ENCODE measurements at regions not wholly inside any gene's neighbourhood (a gene's known extent, or its start where the extent isn't known, plus 50 kb on each side); places are given as distances from the start of the nearest gene placed in this dataset.
"Not testable (repeated sequence)": the region's sequence is repeated elsewhere in the genome, so short reads cannot be mapped to it uniquely, and the experiment has no call there.

DNA sequence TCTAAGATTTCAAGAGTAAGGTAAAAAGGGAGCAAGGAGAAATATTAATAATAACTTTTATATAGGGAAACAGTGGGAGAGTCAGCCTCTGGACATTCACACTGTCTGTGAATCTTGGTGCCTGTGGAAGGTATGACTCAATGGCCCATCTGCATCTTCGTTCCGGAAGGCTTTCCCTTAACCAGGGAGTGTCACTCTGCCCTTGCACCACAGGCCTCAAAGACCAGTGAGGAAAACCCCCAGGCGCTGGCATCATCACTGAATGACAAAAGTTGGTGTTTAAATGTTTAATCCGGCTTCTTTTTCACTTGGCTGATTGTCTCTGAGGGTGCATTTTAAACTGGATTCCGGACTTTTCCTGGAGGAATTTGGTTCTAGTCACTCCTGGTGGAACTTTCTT lies 522.4 kb upstream of the TLE4 start:
- no peak for DNase-seq

DNA sequence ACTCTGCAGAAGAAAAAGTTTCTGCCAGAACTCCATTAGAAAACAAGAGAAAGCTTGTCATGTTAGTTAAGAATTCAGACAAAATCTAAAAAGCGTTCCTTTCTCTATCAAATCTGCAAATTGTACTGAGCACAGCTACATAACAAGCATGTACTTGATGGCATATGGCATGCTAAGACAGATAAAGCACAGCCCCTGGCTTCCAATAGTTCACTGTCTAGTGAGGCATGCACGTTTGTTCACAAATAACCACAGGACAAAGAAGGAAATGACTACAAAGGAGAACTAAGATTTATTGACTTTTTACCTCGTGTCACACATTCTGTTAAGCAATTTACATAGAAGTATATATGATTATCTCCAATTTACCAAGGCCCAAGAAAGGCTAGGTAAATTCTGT lies 518.2 kb upstream of the TLE4 start:
- no peak for DNase-seq

GRCh38 chr9:79054500-79054899 lies 517.3 kb upstream of the TLE4 start:
- no peak for DNase-seq

DNA sequence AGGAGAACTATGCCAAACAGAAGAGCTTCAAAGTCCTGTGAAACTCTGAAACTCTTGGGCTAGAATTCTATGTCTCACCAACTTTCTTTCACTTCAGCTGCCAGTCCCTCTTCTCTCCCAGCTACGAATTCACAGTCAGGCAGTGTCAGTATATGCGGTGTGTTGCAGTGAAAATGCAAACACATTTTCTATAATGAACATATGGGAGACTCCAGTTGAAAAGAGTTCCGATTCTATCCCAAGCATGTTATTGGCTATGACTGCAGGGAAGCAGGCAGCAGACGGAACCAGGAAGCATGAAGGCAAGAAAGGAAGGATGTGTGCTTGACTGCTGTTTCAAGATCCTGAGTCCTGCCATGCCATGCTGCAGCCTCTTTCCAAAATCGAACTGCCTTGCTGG lies 515.7 kb upstream of the TLE4 start:
- no peak for DNase-seq

DNA sequence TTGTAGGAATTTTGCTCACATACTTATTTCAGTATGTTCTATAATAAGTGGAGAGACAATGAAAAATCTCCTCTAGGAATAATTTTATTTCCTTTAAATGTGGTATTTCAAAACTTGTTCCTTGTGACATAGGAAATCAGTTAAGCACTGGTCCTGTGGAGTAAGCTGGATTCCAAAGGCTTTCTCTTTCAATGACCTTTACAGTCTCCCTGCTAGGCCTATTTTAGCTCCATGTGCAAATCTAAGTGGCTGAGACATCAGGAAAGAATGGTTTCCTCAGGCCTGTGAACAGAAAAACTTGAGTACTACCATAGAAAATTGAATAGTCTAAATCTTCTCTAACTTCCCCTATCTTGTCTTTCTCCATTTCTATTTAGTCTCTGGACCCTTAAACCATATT lies 514.2 kb upstream of the TLE4 start:
- no peak for DNase-seq

DNA sequence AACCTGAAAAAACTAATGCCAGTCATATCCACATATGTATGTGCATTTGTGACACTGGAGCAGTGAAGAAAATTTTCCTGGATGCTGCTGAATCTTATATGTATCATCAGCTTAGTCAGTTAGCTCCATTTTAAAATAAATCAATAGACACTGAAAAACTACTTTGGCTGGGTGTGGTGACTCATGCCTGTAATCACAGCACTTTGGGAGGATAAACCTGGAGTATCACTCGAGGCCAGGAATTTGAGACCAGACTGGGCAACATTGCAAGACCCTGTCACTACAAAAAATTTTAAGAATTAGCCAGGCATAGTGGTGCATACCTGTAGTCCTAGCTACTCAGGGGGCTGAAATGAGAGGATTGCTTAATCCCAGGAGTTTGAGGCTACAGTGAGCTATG lies 511.0 kb upstream of the TLE4 start:
- no peak for DNase-seq

DNA sequence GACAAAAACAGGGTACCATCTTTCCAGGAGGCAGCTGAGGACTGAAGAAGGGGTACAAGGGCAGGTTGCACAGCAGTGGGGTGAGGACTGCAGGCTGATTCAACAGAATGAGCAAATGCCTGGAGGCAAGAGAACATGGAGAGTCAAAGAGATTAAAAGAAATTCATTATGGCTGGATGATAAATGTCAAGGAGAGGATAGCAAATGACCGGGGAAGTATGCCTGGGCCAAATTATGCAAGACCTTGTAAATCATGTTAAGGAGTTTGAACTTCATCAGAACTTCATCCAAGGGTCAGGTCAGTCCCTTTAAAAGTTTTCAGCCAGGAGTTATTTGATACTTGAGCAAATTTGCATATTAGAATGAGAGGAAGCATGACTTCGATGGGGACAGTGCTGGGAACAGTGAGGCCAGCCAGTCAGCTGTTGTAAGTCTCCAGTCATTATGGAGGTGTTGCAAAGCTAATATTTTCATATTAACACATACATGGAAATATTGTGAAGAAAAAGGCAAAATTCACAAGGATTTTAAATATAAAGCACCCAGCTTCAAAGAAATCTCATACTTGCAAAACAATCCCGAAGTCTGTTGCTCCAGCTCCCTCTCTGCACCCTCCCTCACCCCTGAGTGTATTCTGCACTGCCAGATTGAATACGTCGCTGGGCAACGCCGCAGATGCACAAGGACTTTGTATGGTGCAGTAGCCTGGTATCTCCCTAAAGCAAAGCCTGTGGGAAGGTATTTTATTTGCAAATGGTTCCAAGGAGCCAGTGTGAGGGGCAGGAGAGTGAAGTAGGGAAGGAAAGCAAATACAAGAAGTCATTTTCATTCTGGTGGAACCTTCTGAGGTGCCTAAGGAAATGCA lies 509.8 kb upstream of the TLE4 start:
- no peak for DNase-seq

DNA sequence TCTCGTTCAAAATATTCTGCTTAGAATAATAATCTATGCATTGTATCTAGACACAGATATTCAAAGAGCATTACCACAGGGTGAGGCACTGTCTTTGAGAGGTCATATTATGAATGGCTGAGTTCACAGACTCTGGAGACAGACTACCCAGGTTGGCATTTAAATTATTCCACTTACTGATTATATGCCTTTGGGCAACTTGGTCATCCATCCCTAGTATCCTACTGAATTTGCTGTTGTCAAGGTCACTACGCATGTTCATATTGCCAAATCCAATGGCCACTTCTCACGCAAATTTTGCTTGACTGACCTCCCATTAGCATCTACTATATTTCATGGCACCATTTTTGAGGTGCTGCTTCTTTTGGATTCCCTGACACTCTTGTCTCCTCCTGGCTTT lies 498.6 kb upstream of the TLE4 start:
- DNase-seq = no peak

GRCh38 chr9:79080536-79080935 lies 491.2 kb upstream of the TLE4 start:
- DNase-seq = no peak

- no peak for DNase-seq
Measured at GRCh38 chr9:79083621-79084020, 488.1 kb upstream of the TLE4 start.

DNA sequence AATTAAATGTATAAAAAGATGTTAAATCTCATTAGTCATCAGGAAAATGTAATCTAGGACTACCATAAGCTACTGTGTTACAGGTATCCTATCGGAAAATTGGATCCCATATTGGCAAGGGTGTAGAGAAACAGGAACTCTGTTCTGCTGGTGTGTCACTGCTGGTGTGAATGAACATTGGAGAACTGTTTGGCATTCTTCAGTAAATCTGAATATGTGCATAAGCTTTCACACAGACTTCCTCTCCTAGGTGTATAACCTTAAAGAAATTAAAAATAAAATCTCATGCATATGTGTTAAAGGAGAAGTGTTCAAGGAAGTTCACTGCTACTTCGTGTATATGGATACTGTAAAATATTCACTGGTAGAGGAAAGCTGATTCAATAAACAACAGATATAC lies 484.6 kb upstream of the TLE4 start:
- DNase-seq = no peak

GRCh38 chr9:79089054-79089560 lies 482.7 kb upstream of the TLE4 start:
- DNase-seq = no peak

DNA sequence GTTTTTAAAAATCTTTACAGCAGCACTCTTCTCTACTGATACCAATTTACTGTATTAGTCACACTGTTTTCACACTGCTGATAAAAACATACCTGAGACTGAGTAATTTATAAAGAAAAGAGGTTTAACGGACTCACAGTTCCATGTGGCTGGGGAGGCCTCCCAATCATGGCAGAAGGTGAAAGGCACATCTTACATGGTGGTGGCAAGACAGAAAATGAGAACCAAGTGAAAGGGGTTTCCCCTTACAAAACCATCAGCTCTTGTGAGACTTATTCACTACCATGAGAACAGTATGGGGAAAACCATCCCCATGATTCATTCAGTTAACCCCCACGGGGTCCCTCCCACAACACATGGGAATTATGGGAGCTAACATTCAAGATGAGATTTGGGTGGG lies 481.9 kb upstream of the TLE4 start:
- DNase-seq = not testable (repeated sequence)

GRCh38 chr9:79103257-79103656 lies 468.5 kb upstream of the TLE4 start:
- DNase-seq = not testable (repeated sequence)

- DNase-seq = no peak
Measured at GRCh38 chr9:79104216-79104615, 467.5 kb upstream of the TLE4 start.

DNA sequence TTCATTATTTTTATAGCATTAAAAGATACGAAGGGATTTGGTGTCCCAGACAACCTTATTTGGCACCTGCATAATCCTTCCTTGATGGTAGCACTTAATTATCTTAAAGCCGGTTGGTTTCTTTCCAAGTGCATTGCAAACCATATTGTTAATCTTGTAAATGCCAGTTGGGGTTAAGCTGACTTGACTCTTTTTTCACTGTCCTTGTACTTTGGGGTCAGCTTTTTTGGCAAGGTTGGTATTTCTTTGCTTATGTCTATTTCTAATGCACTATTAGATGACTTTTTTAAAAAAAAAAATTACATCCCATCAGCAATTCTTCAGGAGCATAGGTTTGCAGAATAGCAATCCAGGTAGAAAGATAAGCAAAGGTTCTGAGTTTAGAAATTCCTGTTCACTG lies 466.8 kb upstream of the TLE4 start:
- DNase-seq = no peak

DNA sequence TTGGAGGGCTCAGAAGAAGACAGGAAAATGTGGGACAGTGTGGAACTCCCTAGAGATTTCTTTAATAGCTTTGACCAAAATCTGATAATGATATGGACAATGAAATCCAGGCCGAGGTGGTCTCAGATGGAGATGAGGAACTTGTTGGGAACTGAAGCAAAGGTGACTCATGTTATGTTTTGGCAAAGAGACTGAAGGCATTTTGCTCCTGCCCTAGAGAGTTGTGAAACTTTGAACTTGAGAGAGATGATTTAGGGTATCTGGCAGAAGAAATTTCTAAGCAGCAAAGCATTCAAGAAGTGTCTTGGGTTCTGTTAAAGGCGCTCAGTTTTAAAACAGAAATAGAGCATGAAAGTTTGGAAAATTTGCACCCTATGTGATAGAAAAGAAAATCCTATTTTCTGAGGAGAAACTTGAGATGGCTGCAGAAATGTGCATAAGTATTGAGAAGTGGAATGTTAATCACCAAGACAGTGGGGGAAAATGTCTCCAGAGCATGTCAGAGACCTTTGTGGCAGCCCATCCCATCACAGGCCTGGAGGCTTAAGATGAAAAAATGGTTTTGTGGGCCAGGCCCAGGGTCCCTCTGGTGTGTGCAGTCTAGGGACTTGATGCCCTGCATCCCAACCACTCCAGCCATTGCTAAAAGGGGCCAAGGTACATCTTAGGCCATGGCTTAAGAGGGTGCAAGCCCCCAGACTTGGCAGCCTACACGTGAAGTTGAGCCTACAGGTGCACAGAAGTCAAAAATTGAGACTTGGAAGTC lies 463.7 kb upstream of the TLE4 start:
- DNase-seq = no peak

GRCh38 chr9:79111653-79112052 lies 460.1 kb upstream of the TLE4 start:
- DNase-seq = no peak

- DNase-seq = no peak
Measured at GRCh38 chr9:79115176-79115575, 456.6 kb upstream of the TLE4 start.

- no peak for DNase-seq
Measured at GRCh38 chr9:79116041-79116440, 455.7 kb upstream of the TLE4 start.

DNA sequence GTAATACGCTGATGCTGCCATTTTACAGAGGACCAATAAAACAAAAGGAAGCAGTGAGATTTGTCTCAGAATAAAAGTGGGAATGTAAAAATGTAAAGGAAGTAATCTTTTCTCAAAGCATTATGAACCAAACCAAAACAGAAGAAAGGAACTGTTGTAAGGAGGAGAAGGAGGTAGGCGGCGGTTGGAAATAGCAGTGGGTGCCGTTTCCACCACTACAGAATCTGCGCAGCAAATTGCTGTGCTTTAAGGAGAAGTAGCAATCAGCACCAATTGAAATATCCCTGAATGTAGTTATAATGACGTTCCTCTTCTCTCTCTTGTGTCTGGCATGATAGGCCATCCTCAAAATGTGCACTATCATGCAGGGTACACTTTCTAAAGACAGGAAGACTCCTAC lies 455.1 kb upstream of the TLE4 start:
- no peak for DNase-seq

- no peak for DNase-seq
Measured at GRCh38 chr9:79120533-79120932, 451.2 kb upstream of the TLE4 start.

- no peak for DNase-seq
Measured at GRCh38 chr9:79120941-79121340, 450.8 kb upstream of the TLE4 start.

GRCh38 chr9:79123415-79123814 lies 448.4 kb upstream of the TLE4 start:
- no peak for DNase-seq

All from stimulated activated CD4-positive, alpha-beta T cell treated with anti-CD3 and anti-CD28 coated beads, Interleukin-15, amount 100 ng/mL, for 24 hours (primary cell).